ENCODE measurements at regions not wholly inside any gene's neighbourhood (a gene's known extent, or its start where the extent isn't known, plus 50 kb on each side); places are given as distances from the start of the nearest gene placed in this dataset.

GRCh38 chr13:71306821-71307220 is 560.2 kb downstream of the DACH1 start:
- TF ChIP-seq POLR2AphosphoS5 (IDR thresholded peaks at IDR 0.05; ENCODE audit: low read depth, low read length) (no peak), POLR2A (IDR thresholded peaks at IDR 0.05; ENCODE audit: low read depth, low read length) (no peak), SPI1 (IDR thresholded peaks at IDR 0.05; ENCODE audit: low read depth, low read length) (no peak), TAF1 (IDR thresholded peaks at IDR 0.05; ENCODE audit: low read depth, low read length) (no peak), POU2F2 (IDR thresholded peaks at IDR 0.05; ENCODE audit: low read depth, low read length) (no peak)

Measured in GM12891 (cell line).